Loucy (cell line): ENCODE measurements at regions not wholly inside any gene's neighbourhood (a gene's known extent, or its start where the extent isn't known, plus 50 kb on each side); places are given as distances from the start of the nearest gene placed in this dataset.

ENCODE experiments used
- H2AFZ ChIP-seq: fragments of 200-600 bp; sonication (generic); 2 replicates; pipeline ENCODE4 v1.6.0; 2016; ENCODE audit warnings: antibody characterized with exemption, mild to moderate bottlenecking, low read length, moderate library complexity
- H3F3A ChIP-seq: fragments of 200-600 bp; 2 replicates; pipeline ENCODE4 v1.6.0; 2016; ENCODE audit warnings: antibody characterized with exemption, low read depth, mild to moderate bottlenecking
- H3K27me3 ChIP-seq: fragments of 200-600 bp; sonication (generic); 2 replicates; pipeline ENCODE4 v1.6.1; 2014; ENCODE audit warnings: low read length, mild to moderate bottlenecking; ENCODE audit not compliant: insufficient read depth, poor library complexity, severe bottlenecking
- H3K36me3 ChIP-seq: fragments of 200-600 bp; sonication (generic); 2 replicates; pipeline ENCODE4 v1.6.1; 2016; ENCODE audit warnings: low read length; ENCODE audit not compliant: insufficient read depth
- H3K4me1 ChIP-seq: fragments of 200-600 bp; sonication (generic); 2 replicates; pipeline ENCODE4 v1.5.1; 2014; ENCODE audit warnings: low read length, mild to moderate bottlenecking; ENCODE audit not compliant: insufficient read depth, poor library complexity, severe bottlenecking
- H3K4me2 ChIP-seq: fragments of 200-600 bp; sonication (generic); 2 replicates; pipeline ENCODE4 v1.6.0; 2014; ENCODE audit warnings: antibody characterized with exemption, low read length, low read depth, mild to moderate bottlenecking; ENCODE audit not compliant: poor library complexity, severe bottlenecking
- H3K4me3 ChIP-seq: fragments of 200-600 bp; sonication (generic); 2 replicates; pipeline ENCODE4 v1.5.1; 2014; ENCODE audit warnings: low read length, mild to moderate bottlenecking, mixed read lengths; ENCODE audit not compliant: poor library complexity, severe bottlenecking
- H3K79me2 ChIP-seq: fragments of 200-600 bp; sonication (generic); 2 replicates; pipeline ENCODE4 v1.6.1; 2014; ENCODE audit warnings: low read length; ENCODE audit not compliant: insufficient read depth
- H3K9ac ChIP-seq: fragments of 200-600 bp; sonication (generic); 2 replicates; pipeline ENCODE4 v1.6.0; 2014; ENCODE audit warnings: mild to moderate bottlenecking, low read depth, low read length, moderate library complexity; ENCODE audit not compliant: poor library complexity, severe bottlenecking
- H3K9me2 ChIP-seq: fragments of 200-600 bp; sonication (generic); replicated peaks from 2 replicates; pipeline ENCODE4 v1.6.1; 2016; ENCODE audit warnings: low read depth, low read length, mixed read lengths
- H3K9me3 ChIP-seq: fragments of 200-600 bp; sonication (generic); 2 replicates; pipeline ENCODE4 v1.6.1; 2014; ENCODE audit warnings: mild to moderate bottlenecking, antibody characterized with exemption, low read length, low read depth; ENCODE audit not compliant: insufficient read depth
- H4K20me1 ChIP-seq: fragments of 200-600 bp; sonication (generic); 2 replicates; pipeline ENCODE4 v1.6.0; 2014; ENCODE audit warnings: antibody characterized with exemption, low read length, mild to moderate bottlenecking; ENCODE audit not compliant: insufficient read depth, poor library complexity, severe bottlenecking
- EZH2phosphoT487 ChIP-seq: fragments of 200-600 bp; IDR thresholded peaks from 2 replicates; pipeline ENCODE4 v1.6.1; 2018; ENCODE audit warnings: antibody characterized with exemption, mild to moderate bottlenecking, moderate library complexity, borderline replicate concordance
- TF ChIP-seq, protein P1 (sequence below): fragments of 200-600 bp; sonication (generic); conservative IDR thresholded peaks from 2 replicates; pipeline ENCODE4 v1.5.1; 2014; ENCODE audit warnings: mild to moderate bottlenecking, antibody characterized with exemption, low read length

- Histone ChIP-seq H3K9ac (no peak overlapping the region), H3K27me3 (no peaks in the 10 kb centered on the region), H3K4me2 (no peak overlapping the region), H3K9me2 (no peaks in the 10 kb centered on the region), H3K9me3 (peaks cover 4% of the 10 kb centered on the region; the same call in 1 of the 2 replicates), H3K79me2 (no peaks in the 10 kb centered on the region), H2AFZ (no peak overlapping the region), H3K4me3 (no peak overlapping the region), H3K36me3 (no peaks in the 10 kb centered on the region), H4K20me1 (no peaks in the 10 kb centered on the region), H3F3A (no peaks in the 10 kb centered on the region), H3K4me1 (no peaks in the 10 kb centered on the region)
- no peak for TF ChIP-seq EZH2phosphoT487
- TF ChIP-seq, protein P1, sequence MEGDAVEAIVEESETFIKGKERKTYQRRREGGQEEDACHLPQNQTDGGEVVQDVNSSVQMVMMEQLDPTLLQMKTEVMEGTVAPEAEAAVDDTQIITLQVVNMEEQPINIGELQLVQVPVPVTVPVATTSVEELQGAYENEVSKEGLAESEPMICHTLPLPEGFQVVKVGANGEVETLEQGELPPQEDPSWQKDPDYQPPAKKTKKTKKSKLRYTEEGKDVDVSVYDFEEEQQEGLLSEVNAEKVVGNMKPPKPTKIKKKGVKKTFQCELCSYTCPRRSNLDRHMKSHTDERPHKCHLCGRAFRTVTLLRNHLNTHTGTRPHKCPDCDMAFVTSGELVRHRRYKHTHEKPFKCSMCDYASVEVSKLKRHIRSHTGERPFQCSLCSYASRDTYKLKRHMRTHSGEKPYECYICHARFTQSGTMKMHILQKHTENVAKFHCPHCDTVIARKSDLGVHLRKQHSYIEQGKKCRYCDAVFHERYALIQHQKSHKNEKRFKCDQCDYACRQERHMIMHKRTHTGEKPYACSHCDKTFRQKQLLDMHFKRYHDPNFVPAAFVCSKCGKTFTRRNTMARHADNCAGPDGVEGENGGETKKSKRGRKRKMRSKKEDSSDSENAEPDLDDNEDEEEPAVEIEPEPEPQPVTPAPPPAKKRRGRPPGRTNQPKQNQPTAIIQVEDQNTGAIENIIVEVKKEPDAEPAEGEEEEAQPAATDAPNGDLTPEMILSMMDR: no peak
Measured at GRCh38 chr18:5639131-5639530, 95.3 kb upstream of the EPB41L3 start.

DNA sequence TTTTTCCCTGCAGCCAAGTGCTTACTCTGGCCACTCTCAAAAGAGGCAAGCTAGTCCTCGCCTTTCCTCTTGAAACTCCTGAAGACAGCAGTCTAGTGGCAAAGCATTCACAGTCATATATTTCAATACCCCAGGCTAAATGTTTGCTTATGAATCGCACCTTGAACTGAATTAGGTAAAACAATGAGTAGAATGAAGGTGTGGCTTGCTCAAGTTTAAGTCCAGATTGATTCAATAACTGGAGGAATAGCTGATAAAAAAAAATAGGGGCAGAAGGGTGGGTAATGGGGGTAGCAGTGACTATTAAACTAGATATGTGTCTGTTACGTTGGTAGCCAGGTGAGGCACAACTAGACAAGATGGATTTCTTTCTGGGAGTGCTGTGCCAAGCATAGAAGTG, 88.2 kb upstream of the EPB41L3 start:
- H4K20me1 ChIP-seq: no peaks in the 10 kb centered on the region
- H3K9ac ChIP-seq: no peak overlapping the region
- no peaks in the 10 kb centered on the region for H3K79me2 ChIP-seq
- H3K9me3 ChIP-seq: peaks cover 4% of the 10 kb centered on the region; the same call in 1 of the 2 replicates
- H3K4me2 ChIP-seq: no peak overlapping the region
- TF ChIP-seq EZH2phosphoT487: no peak
- TF ChIP-seq, protein P1: no peak
- no peaks in the 10 kb centered on the region for H3F3A ChIP-seq
- H3K27me3 ChIP-seq: no peaks in the 10 kb centered on the region
- no peaks in the 10 kb centered on the region for H3K9me2 ChIP-seq
- no peak overlapping the region for H2AFZ ChIP-seq
- H3K4me3 ChIP-seq: no peak overlapping the region
- H3K36me3 ChIP-seq: no peaks in the 10 kb centered on the region
- no peaks in the 10 kb centered on the region for H3K4me1 ChIP-seq

DNA sequence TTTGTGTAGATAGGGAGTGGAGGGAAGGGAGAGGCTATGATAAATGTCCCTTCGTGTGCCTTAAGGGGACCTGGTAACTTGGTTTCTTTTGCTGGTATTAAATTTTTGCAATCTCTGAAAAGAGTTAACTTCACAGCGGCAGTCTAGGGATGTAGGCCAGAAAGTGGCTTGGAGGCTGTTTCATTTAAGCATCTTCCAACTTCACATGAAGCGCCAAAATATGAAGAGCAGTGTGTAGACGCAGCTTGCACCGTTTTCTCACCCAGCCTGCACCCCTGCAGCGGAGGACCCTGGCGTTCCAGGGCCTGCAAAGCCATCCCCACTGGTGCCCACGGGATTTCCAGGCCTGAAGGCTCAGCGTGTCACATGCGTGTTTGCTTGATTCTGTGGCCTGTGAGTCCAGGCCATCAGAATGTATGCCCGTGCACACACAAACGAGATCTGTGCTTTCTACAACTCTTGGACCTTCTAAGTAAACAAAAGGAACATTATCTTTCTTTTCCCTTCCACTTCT, 87.2 kb upstream of the EPB41L3 start:
- no peaks in the 10 kb centered on the region for H3K79me2 ChIP-seq
- H3K9ac ChIP-seq: no peak overlapping the region
- H3K9me3 ChIP-seq: no peaks in the 10 kb centered on the region; the same call in 1 of the 2 replicates
- H2AFZ ChIP-seq: no peak overlapping the region
- H3K4me1 ChIP-seq: no peaks in the 10 kb centered on the region
- no peaks in the 10 kb centered on the region for H3K9me2 ChIP-seq
- H3K36me3 ChIP-seq: no peaks in the 10 kb centered on the region
- no peak overlapping the region for H3K4me2 ChIP-seq
- no peak for TF ChIP-seq EZH2phosphoT487
- TF ChIP-seq, protein P1: no peak
- no peaks in the 10 kb centered on the region for H4K20me1 ChIP-seq
- H3K27me3 ChIP-seq: no peaks in the 10 kb centered on the region
- H3F3A ChIP-seq: no peaks in the 10 kb centered on the region
- no peak overlapping the region for H3K4me3 ChIP-seq
